Body of pancreas (tissue), 4 donors: ENCODE measurements at regions not wholly inside any gene's neighbourhood (a gene's known extent, or its start where the extent isn't known, plus 50 kb on each side); places are given as distances from the start of the nearest gene placed in this dataset.

Experiments used
- CTCF ChIP-seq, 7 experiments: fragments of 450-650 bp in 4 of 7; fragments of 200-600 bp in 3 of 7; sonication (generic) in 3 of 7; IDR thresholded peaks; one replicate each; pipeline ENCODE4 v1.5.1; 2016 to 2019; ENCODE audit warnings: antibody characterized with exemption in 7 of 7
- POLR2A ChIP-seq, 3 donors: fragments of 450-650 bp; IDR thresholded peaks; one replicate each; pipeline ENCODE4 v1.6.1; 2016; ENCODE audit warnings: antibody characterized with exemption in 3 of 3, mild to moderate bottlenecking in 2 of 3

- no peak for TF ChIP-seq CTCF (IDR thresholded peaks at IDR 0.05)
- no peak for TF ChIP-seq POLR2A (IDR thresholded peaks at IDR 0.05)
Measured at GRCh38 chr3:30286811-30287210, 319.6 kb upstream of the TGFBR2 start.
